ENCODE measurements at regions not wholly inside any gene's neighbourhood (a gene's known extent, or its start where the extent isn't known, plus 50 kb on each side); places are given as distances from the start of the nearest gene placed in this dataset.

DNA sequence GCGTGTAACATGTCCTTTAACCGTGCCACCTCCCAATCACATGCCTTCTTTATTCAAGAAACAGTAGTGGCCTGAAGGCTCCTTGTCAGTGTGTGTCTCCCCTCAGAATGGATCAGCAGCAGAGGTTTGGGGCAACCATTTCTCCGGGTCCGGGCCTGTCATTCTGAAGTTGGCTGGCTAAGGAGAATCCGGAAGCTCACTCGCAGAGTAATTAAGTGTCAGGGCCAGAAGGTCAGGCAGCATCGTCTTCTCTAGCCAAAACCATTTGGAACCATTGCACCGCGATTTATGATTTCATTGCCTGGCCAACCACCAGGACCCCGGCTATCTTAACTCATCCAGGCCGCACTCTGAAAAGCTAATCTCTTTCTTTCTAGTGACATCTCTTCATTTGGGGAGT lies 550.8 kb downstream of the EFNB2 start:
- no peaks in the 10 kb centered on the region for H3K4me1 ChIP-seq (ENCODE audit: insufficient read depth)
- no peak for TF ChIP-seq STAT1 (IDR thresholded peaks at IDR 0.05; ENCODE audit: unreplicated experiment)
- TF ChIP-seq ZNF331 (CRISPR knock-in tag; IDR thresholded peaks at IDR 0.05; ENCODE audit: low read depth), result no peak
- TF ChIP-seq, protein P1, sequence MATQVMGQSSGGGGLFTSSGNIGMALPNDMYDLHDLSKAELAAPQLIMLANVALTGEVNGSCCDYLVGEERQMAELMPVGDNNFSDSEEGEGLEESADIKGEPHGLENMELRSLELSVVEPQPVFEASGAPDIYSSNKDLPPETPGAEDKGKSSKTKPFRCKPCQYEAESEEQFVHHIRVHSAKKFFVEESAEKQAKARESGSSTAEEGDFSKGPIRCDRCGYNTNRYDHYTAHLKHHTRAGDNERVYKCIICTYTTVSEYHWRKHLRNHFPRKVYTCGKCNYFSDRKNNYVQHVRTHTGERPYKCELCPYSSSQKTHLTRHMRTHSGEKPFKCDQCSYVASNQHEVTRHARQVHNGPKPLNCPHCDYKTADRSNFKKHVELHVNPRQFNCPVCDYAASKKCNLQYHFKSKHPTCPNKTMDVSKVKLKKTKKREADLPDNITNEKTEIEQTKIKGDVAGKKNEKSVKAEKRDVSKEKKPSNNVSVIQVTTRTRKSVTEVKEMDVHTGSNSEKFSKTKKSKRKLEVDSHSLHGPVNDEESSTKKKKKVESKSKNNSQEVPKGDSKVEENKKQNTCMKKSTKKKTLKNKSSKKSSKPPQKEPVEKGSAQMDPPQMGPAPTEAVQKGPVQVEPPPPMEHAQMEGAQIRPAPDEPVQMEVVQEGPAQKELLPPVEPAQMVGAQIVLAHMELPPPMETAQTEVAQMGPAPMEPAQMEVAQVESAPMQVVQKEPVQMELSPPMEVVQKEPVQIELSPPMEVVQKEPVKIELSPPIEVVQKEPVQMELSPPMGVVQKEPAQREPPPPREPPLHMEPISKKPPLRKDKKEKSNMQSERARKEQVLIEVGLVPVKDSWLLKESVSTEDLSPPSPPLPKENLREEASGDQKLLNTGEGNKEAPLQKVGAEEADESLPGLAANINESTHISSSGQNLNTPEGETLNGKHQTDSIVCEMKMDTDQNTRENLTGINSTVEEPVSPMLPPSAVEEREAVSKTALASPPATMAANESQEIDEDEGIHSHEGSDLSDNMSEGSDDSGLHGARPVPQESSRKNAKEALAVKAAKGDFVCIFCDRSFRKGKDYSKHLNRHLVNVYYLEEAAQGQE (IDR thresholded peaks at IDR 0.05; ENCODE audit: unreplicated experiment), result no peak
- TF ChIP-seq, protein P2, sequence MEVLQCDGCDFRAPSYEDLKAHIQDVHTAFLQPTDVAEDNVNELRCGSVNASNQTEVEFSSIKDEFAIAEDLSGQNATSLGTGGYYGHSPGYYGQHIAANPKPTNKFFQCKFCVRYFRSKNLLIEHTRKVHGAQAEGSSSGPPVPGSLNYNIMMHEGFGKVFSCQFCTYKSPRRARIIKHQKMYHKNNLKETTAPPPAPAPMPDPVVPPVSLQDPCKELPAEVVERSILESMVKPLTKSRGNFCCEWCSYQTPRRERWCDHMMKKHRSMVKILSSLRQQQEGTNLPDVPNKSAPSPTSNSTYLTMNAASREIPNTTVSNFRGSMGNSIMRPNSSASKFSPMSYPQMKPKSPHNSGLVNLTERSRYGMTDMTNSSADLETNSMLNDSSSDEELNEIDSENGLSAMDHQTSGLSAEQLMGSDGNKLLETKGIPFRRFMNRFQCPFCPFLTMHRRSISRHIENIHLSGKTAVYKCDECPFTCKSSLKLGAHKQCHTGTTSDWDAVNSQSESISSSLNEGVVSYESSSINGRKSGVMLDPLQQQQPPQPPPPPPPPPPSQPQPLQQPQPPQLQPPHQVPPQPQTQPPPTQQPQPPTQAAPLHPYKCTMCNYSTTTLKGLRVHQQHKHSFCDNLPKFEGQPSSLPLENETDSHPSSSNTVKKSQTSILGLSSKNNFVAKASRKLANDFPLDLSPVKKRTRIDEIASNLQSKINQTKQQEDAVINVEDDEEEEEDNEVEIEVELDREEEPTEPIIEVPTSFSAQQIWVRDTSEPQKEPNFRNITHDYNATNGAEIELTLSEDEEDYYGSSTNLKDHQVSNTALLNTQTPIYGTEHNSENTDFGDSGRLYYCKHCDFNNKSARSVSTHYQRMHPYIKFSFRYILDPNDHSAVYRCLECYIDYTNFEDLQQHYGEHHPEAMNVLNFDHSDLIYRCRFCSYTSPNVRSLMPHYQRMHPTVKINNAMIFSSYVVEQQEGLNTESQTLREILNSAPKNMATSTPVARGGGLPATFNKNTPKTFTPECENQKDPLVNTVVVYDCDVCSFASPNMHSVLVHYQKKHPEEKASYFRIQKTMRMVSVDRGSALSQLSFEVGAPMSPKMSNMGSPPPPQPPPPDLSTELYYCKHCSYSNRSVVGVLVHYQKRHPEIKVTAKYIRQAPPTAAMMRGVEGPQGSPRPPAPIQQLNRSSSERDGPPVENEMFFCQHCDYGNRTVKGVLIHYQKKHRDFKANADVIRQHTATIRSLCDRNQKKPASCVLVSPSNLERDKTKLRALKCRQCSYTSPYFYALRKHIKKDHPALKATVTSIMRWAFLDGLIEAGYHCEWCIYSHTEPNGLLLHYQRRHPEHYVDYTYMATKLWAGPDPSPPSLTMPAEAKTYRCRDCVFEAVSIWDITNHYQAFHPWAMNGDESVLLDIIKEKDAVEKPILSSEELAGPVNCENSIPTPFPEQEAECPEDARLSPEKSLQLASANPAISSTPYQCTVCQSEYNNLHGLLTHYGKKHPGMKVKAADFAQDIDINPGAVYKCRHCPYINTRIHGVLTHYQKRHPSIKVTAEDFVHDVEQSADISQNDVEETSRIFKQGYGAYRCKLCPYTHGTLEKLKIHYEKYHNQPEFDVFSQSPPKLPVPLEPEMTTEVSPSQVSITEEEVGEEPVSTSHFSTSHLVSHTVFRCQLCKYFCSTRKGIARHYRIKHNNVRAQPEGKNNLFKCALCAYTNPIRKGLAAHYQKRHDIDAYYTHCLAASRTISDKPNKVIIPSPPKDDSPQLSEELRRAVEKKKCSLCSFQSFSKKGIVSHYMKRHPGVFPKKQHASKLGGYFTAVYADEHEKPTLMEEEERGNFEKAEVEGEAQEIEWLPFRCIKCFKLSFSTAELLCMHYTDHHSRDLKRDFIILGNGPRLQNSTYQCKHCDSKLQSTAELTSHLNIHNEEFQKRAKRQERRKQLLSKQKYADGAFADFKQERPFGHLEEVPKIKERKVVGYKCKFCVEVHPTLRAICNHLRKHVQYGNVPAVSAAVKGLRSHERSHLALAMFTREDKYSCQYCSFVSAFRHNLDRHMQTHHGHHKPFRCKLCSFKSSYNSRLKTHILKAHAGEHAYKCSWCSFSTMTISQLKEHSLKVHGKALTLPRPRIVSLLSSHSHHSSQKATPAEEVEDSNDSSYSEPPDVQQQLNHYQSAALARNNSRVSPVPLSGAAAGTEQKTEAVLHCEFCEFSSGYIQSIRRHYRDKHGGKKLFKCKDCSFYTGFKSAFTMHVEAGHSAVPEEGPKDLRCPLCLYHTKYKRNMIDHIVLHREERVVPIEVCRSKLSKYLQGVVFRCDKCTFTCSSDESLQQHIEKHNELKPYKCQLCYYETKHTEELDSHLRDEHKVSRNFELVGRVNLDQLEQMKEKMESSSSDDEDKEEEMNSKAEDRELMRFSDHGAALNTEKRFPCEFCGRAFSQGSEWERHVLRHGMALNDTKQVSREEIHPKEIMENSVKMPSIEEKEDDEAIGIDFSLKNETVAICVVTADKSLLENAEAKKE (CRISPR knock-in tag; IDR thresholded peaks at IDR 0.05), result no peak
- TF ChIP-seq POLR2AphosphoS5 (IDR thresholded peaks at IDR 0.05; ENCODE audit: low read depth), result no peak
- TF ChIP-seq EZH2 (IDR thresholded peaks at IDR 0.05; ENCODE audit: low read depth, unreplicated experiment), result no peak
- no peak for TF ChIP-seq CREB1 (CRISPR knock-in tag; IDR thresholded peaks at IDR 0.05; ENCODE audit: low read depth)
- TF ChIP-seq EZH2phosphoT487 (IDR thresholded peaks at IDR 0.05; ENCODE audit: unreplicated experiment), result no peak
- TF ChIP-seq, protein P3, sequence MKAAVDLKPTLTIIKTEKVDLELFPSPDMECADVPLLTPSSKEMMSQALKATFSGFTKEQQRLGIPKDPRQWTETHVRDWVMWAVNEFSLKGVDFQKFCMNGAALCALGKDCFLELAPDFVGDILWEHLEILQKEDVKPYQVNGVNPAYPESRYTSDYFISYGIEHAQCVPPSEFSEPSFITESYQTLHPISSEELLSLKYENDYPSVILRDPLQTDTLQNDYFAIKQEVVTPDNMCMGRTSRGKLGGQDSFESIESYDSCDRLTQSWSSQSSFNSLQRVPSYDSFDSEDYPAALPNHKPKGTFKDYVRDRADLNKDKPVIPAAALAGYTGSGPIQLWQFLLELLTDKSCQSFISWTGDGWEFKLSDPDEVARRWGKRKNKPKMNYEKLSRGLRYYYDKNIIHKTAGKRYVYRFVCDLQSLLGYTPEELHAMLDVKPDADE (IDR thresholded peaks at IDR 0.05), result no peak
- no peak for TF ChIP-seq ZNF114 (CRISPR knock-in tag; IDR thresholded peaks at IDR 0.05)
- TF ChIP-seq, protein P4, sequence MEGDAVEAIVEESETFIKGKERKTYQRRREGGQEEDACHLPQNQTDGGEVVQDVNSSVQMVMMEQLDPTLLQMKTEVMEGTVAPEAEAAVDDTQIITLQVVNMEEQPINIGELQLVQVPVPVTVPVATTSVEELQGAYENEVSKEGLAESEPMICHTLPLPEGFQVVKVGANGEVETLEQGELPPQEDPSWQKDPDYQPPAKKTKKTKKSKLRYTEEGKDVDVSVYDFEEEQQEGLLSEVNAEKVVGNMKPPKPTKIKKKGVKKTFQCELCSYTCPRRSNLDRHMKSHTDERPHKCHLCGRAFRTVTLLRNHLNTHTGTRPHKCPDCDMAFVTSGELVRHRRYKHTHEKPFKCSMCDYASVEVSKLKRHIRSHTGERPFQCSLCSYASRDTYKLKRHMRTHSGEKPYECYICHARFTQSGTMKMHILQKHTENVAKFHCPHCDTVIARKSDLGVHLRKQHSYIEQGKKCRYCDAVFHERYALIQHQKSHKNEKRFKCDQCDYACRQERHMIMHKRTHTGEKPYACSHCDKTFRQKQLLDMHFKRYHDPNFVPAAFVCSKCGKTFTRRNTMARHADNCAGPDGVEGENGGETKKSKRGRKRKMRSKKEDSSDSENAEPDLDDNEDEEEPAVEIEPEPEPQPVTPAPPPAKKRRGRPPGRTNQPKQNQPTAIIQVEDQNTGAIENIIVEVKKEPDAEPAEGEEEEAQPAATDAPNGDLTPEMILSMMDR (conservative IDR thresholded peaks at IDR 0.05; ENCODE audit: low read depth in 2 of 2), result no peak
- no peak for TF ChIP-seq NANOG (IDR thresholded peaks at IDR 0.05; ENCODE audit: borderline replicate concordance)
- TF ChIP-seq JUNB (IDR thresholded peaks at IDR 0.05; ENCODE audit: unreplicated experiment), result no peak
- no peak overlapping the region for H3K4me2 ChIP-seq
- Mint-ChIP-seq H3K9me3 (no peaks in the 10 kb centered on the region), H3K27ac (no peak overlapping the region), H3K27me3 (ENCODE audit: insufficient read depth, low read depth, poor library complexity) (peaks cover 2% of the 10 kb centered on the region), H3K4me3 (no peak overlapping the region), H3K4me1 (peaks cover 2% of the 10 kb centered on the region; the same call in 2 of the 3 replicates), H3K36me3 (ENCODE audit: low read depth) (no peaks in the 10 kb centered on the region)
- no peak overlapping the region for H3K27ac ChIP-seq (ENCODE audit: low read depth)
- no peaks in the 10 kb centered on the region for H4K20me1 ChIP-seq (replicated peaks; ENCODE audit: insufficient read depth)
- H3K27me3 ChIP-seq (ENCODE audit: insufficient read depth), result no peaks in the 10 kb centered on the region
- ATAC-seq, result no peak
- H3K9me2 ChIP-seq (ENCODE audit: insufficient read depth), result no peaks in the 10 kb centered on the region
- H3F3A ChIP-seq (replicated peaks; ENCODE audit: low read depth), result no peaks in the 10 kb centered on the region
- H2AFZ ChIP-seq, result no peak overlapping the region
- H3K36me3 ChIP-seq (ENCODE audit: insufficient read depth), result no peaks in the 10 kb centered on the region
- H3K4me3 ChIP-seq, result no peak overlapping the region
- no peaks in the 10 kb centered on the region for H3K79me2 ChIP-seq (replicated peaks; ENCODE audit: insufficient read depth)
- no peak for DNase-seq (ENCODE audit: low spot score)

All from GM23338 (cell line).